GM12874 (cell line): ENCODE measurements at regions not wholly inside any gene's neighbourhood (a gene's known extent, or its start where the extent isn't known, plus 50 kb on each side); places are given as distances from the start of the nearest gene placed in this dataset.

Source experiments
- TF ChIP-seq, protein P1 (sequence below): IDR thresholded peaks from 2 replicates; pipeline ENCODE4 v1.5.1; 2011; ENCODE audit warnings: low read depth, mild to moderate bottlenecking, control low read depth, low read length, moderate library complexity; ENCODE audit not compliant: insufficient read depth

DNA sequence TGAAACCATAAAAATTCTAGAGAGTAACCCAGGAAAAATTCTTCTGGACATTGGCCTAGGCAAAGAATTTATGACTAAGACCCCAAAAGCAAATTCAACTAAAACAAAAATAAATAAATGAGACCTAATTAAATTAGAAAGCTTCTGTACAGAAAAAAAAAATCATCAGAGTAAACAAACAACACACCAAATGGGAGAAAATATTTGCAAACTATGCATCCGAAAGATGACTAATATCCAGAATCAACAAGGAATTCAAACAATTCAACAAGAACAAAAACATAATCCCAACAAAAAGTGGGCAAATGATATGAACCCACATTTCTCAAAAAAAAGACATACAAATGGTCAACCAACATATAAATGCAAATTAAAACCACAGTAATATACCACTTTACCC, 242.6 kb upstream of the CDYL start:
- TF ChIP-seq, protein P1, sequence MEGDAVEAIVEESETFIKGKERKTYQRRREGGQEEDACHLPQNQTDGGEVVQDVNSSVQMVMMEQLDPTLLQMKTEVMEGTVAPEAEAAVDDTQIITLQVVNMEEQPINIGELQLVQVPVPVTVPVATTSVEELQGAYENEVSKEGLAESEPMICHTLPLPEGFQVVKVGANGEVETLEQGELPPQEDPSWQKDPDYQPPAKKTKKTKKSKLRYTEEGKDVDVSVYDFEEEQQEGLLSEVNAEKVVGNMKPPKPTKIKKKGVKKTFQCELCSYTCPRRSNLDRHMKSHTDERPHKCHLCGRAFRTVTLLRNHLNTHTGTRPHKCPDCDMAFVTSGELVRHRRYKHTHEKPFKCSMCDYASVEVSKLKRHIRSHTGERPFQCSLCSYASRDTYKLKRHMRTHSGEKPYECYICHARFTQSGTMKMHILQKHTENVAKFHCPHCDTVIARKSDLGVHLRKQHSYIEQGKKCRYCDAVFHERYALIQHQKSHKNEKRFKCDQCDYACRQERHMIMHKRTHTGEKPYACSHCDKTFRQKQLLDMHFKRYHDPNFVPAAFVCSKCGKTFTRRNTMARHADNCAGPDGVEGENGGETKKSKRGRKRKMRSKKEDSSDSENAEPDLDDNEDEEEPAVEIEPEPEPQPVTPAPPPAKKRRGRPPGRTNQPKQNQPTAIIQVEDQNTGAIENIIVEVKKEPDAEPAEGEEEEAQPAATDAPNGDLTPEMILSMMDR = no peak

DNA sequence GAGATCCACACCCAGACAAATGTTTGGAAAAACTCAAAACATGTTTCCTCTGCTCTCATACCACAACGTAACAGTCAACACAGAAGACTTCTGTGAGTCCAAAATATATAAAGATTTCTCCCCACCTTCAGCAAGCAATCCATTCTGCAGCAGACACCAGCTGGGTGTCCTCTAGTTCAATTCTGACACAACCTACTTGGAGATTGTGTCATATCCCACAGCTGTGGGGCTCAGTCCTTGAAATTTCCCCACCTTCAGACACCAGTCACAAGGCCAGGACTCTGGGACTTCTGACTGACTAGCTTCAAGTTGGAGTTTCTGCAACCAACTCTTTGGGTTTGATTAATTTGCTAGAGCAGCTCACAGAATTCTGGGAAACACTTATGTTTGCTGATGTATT, 244.8 kb upstream of the CDYL start:
- TF ChIP-seq, protein P1 = no peak

DNA sequence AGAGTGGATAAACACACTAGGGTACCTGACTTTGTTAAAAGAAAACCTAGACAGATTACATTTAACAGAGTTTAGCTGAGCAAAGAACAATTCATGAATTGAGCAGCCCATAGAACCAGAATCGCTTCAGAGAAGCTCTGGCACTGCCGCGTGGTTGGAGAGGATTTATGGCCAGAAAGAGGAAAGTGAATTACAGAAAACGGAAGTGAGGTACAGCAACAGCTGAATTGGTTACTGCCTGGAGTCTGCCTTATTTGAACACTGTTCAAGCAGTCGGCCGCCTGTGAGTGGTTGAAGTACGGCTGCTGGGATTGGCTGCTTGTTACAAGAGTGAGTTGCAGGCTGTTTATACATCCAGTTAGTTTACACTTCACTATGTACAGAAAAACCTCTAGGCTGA, 253.8 kb upstream of the CDYL start:
- TF ChIP-seq, protein P1 = no peak

DNA sequence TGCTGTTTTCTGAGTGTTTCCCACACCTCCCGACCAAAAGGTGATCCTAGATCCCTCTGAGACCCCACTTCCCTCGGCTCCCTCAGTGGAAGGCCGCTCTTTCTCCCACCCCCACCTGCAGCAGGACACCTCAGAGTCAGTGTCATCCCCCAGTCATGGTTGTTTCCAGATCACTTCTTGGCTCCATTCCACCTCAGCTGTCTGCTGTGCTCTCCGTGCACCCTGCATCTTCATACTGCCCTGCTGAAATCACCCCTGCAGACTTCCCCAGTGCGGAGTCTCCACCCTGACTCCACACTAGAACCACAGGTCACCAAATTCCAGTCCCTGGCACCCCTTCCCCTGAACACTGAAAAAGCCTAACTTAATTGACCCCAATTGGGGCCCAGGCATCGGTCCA, 255.1 kb upstream of the CDYL start:
- TF ChIP-seq, protein P1 = no peak

DNA sequence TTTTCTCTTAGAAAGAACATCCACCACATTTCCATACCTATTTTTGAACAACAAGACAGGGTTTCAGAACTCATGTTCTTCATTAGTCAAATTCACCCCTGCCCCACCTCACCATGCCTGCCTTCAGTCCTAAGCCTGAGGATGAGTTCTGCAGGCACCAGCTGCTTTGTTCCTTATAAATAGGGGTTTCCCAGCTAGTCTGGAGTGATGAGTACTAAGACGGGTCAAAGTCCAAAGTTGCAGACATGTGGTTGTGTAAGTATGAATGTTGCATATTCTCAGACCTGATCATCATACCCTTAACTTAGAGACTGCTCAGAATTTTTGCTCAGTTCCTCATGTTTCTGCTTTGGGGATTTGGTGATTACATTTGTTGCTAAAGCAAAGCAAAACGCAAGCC, 257.7 kb upstream of the CDYL start:
- TF ChIP-seq, protein P1 = no peak

DNA sequence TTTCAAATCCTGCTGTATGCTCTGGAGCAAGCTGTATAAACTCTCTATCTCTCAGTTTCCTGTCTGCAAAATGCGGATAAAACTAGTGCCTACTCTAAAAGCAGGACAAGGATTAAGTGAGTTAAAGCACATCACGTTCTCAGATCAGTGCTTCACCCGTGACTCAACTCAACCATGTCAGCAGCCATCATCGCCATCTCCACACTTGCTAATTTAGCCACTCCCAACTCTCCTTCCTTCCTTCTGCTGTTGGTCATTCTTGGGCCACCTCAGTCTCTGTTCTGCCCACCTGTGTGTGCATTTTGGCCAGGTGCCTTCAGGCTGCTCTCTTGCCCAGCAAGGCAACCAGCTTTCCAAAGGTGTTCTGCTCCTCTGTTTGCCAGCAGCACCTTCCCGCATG, 260.0 kb upstream of the CDYL start:
- TF ChIP-seq, protein P1 = no peak

DNA sequence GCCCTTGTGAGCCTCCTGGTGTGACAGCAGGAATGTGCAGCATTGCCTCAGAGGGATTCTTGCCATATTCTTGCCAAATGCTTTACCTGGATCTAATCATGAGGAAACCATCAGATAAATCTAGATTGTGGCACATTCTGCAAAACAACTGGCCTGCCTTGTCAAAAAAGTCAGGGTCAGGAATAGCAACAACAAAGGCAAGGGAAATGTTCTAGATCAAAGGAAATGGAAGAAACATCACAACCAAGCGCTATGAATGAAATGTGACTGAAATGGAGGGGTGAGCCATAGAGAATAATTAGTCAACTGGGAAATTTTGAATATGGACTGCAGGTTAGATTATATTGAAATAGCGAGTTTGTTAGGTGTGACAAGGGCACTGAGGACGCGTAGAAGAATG, 262.6 kb upstream of the CDYL start:
- TF ChIP-seq, protein P1 = no peak

DNA sequence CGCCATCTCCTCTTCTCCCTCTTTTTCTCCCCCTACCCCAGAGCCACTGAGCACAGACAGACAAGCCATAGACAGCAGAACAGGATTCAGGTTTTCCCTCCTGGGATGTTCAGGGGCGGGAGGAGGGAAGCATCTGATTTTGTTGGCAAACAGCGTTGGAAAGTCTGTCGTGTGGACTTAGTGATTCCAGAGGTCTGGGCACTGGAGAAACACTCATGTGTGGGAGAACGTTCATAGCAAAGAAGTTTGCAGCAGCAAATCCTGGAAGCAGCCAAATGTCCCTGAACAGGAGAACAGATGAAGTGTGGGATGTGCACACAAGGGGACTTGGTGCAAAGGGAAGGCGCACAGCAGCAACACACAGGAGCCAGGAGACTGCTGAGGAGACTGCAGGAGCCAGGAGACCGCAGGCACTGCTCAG, 264.1 kb upstream of the CDYL start:
- TF ChIP-seq, protein P1 = no peak
